ENCODE measurements at regions not wholly inside any gene's neighbourhood (a gene's known extent, or its start where the extent isn't known, plus 50 kb on each side); places are given as distances from the start of the nearest gene placed in this dataset.

- Histone ChIP-seq H3K14ac (ENCODE audit: low read length) (no peak overlapping the region), H3K27ac (replicated peaks; ENCODE audit: low read length) (no peak overlapping the region), H3K4me3 (ENCODE audit: low read length in 2 of 2) (no peak overlapping the region), H2BK15ac (ENCODE audit: low read length) (no peak overlapping the region), H2AFZ (ENCODE audit: low read length) (no peak overlapping the region), H3K18ac (ENCODE audit: low read length) (no peak overlapping the region), H3K79me1 (ENCODE audit: low read depth, low read length) (no peaks in the 10 kb centered on the region), H3K4me1 (ENCODE audit: control insufficient read depth in 2 of 2, insufficient read depth in 1 of 2, low read depth in 1 of 2, low read length in 2 of 2) (peaks cover 0 to 12% of the 10 kb centered on the region in 2 donors), H3K4me2 (ENCODE audit: insufficient read depth, low read length, poor library complexity, severe bottlenecking) (no peak overlapping the region), H4K8ac (ENCODE audit: low read depth, low read length) (no peak overlapping the region), H3K9ac (ENCODE audit: low read depth, low read length, poor library complexity) (no peak overlapping the region), H3K23ac (ENCODE audit: low read depth, low read length, poor library complexity) (no peak overlapping the region), H2BK12ac (ENCODE audit: low read length) (no peak overlapping the region), H3K27me3 (ENCODE audit: control insufficient read depth in 3 of 3, insufficient read depth in 3 of 3, low read depth in 1 of 3, low read length in 3 of 3) (no peaks in the 10 kb centered on the region), H2BK120ac (ENCODE audit: low read depth, low read length) (no peak overlapping the region), H2AK5ac (ENCODE audit: low read depth, low read length) (no peak overlapping the region), H2BK5ac (ENCODE audit: low read length) (no peak overlapping the region), H3K36me3 (replicated peaks in 1 of 2; ENCODE audit: control insufficient read depth in 2 of 2, insufficient read depth in 2 of 2, low read length in 2 of 2) (no peaks in the 10 kb centered on the region), H3K9me3 (replicated peaks in 1 of 2; ENCODE audit: control insufficient read depth in 2 of 2, insufficient read depth in 1 of 2, low read depth in 1 of 2, low read length in 2 of 2) (no peaks in the 10 kb centered on the region), H3K4ac (ENCODE audit: low read length) (no peak overlapping the region), H4K91ac (ENCODE audit: low read depth, low read length, poor library complexity) (no peak overlapping the region)
- DNase-seq (ENCODE audit: low spot score): no peak
- WGBS, 2 donors (ENCODE audit: extremely low coverage in 2 of 2, insufficient read length in 2 of 2, insufficient replicate concordance in 1 of 2): no CpG with 5 or more reads among the region's 1 CpG
Observed at GRCh38 chr15:36502509-36502908, 76.9 kb upstream of the CDIN1 start.

- Histone ChIP-seq H2BK15ac (ENCODE audit: low read length) (no peak overlapping the region), H3K14ac (ENCODE audit: low read length) (no peak overlapping the region), H4K8ac (ENCODE audit: low read depth, low read length) (no peak overlapping the region), H3K79me1 (ENCODE audit: low read depth, low read length) (no peaks in the 10 kb centered on the region), H3K4me2 (ENCODE audit: insufficient read depth, low read length, poor library complexity, severe bottlenecking) (no peak overlapping the region), H2BK5ac (ENCODE audit: low read length) (no peak overlapping the region), H3K27me3 (ENCODE audit: control insufficient read depth in 3 of 3, insufficient read depth in 3 of 3, low read depth in 1 of 3, low read length in 3 of 3) (no peaks in the 10 kb centered on the region), H3K23ac (ENCODE audit: low read depth, low read length, poor library complexity) (no peak overlapping the region), H3K27ac (replicated peaks; ENCODE audit: low read length) (no peak overlapping the region), H2BK120ac (ENCODE audit: low read depth, low read length) (no peak overlapping the region), H4K91ac (ENCODE audit: low read depth, low read length, poor library complexity) (no peak overlapping the region), H3K4me3 (ENCODE audit: low read length in 2 of 2) (no peak overlapping the region), H3K18ac (ENCODE audit: low read length) (no peak overlapping the region), H3K36me3 (replicated peaks in 1 of 2; ENCODE audit: control insufficient read depth in 2 of 2, insufficient read depth in 2 of 2, low read length in 2 of 2) (no peaks in the 10 kb centered on the region), H3K9ac (ENCODE audit: low read depth, low read length, poor library complexity) (no peak overlapping the region), H3K9me3 (replicated peaks in 1 of 2; ENCODE audit: control insufficient read depth in 2 of 2, insufficient read depth in 1 of 2, low read depth in 1 of 2, low read length in 2 of 2) (no peaks in the 10 kb centered on the region), H2BK12ac (ENCODE audit: low read length) (no peak overlapping the region), H3K4me1 (ENCODE audit: control insufficient read depth in 2 of 2, insufficient read depth in 1 of 2, low read depth in 1 of 2, low read length in 2 of 2) (no peaks in the 10 kb centered on the region), H2AFZ (ENCODE audit: low read length) (no peak overlapping the region), H3K4ac (ENCODE audit: low read length) (no peak overlapping the region), H2AK5ac (ENCODE audit: low read depth, low read length) (no peak overlapping the region)
- DNase-seq (ENCODE audit: low spot score): no peak
- no CpG with 5 or more reads among the region's 3 CpGs for WGBS, 2 donors (ENCODE audit: extremely low coverage in 2 of 2, insufficient read length in 2 of 2, insufficient replicate concordance in 1 of 2)
Observed at GRCh38 chr15:36506733-36507356, 72.6 kb upstream of the CDIN1 start.

GRCh38 chr15:36507458-36507857 is 72.0 kb upstream of the CDIN1 start:
- H2AFZ ChIP-seq (ENCODE audit: low read length): no peak overlapping the region
- no peak overlapping the region for H3K4me3 ChIP-seq (ENCODE audit: low read length in 2 of 2)
- no peaks in the 10 kb centered on the region for H3K36me3 ChIP-seq (replicated peaks in 1 of 2; ENCODE audit: control insufficient read depth in 2 of 2, insufficient read depth in 2 of 2, low read length in 2 of 2)
- H4K91ac ChIP-seq (ENCODE audit: low read depth, low read length, poor library complexity): no peak overlapping the region
- no peak overlapping the region for H2BK120ac ChIP-seq (ENCODE audit: low read depth, low read length)
- no CpG with 5 or more reads among the region's 1 CpG for WGBS, 2 donors (ENCODE audit: extremely low coverage in 2 of 2, insufficient read length in 2 of 2, insufficient replicate concordance in 1 of 2)
- no peak overlapping the region for H4K8ac ChIP-seq (ENCODE audit: low read depth, low read length)
- H3K4me2 ChIP-seq (ENCODE audit: insufficient read depth, low read length, poor library complexity, severe bottlenecking): no peak overlapping the region
- no peaks in the 10 kb centered on the region for H3K79me1 ChIP-seq (ENCODE audit: low read depth, low read length)
- H3K9me3 ChIP-seq (replicated peaks in 1 of 2; ENCODE audit: control insufficient read depth in 2 of 2, insufficient read depth in 1 of 2, low read depth in 1 of 2, low read length in 2 of 2): no peaks in the 10 kb centered on the region
- no peak for DNase-seq (ENCODE audit: low spot score)
- no peak overlapping the region for H3K27ac ChIP-seq (replicated peaks; ENCODE audit: low read length)
- no peak overlapping the region for H3K14ac ChIP-seq (ENCODE audit: low read length)
- no peak overlapping the region for H3K9ac ChIP-seq (ENCODE audit: low read depth, low read length, poor library complexity)
- no peak overlapping the region for H2BK12ac ChIP-seq (ENCODE audit: low read length)
- H3K23ac ChIP-seq (ENCODE audit: low read depth, low read length, poor library complexity): no peak overlapping the region
- H2AK5ac ChIP-seq (ENCODE audit: low read depth, low read length): no peak overlapping the region
- no peak overlapping the region for H3K18ac ChIP-seq (ENCODE audit: low read length)
- no peaks in the 10 kb centered on the region for H3K4me1 ChIP-seq (ENCODE audit: control insufficient read depth in 2 of 2, insufficient read depth in 1 of 2, low read depth in 1 of 2, low read length in 2 of 2)
- no peak overlapping the region for H2BK5ac ChIP-seq (ENCODE audit: low read length)
- no peak overlapping the region for H2BK15ac ChIP-seq (ENCODE audit: low read length)
- no peaks in the 10 kb centered on the region for H3K27me3 ChIP-seq (ENCODE audit: control insufficient read depth in 3 of 3, insufficient read depth in 3 of 3, low read depth in 1 of 3, low read length in 3 of 3)
- H3K4ac ChIP-seq (ENCODE audit: low read length): no peak overlapping the region

- no peak overlapping the region for H4K8ac ChIP-seq (ENCODE audit: low read depth, low read length)
Observed at GRCh38 chr15:36511594-36511993, 67.8 kb upstream of the CDIN1 start.

More at GRCh38 chr15:36511594-36511993, 67.8 kb upstream of the CDIN1 start:
- Histone ChIP-seq H3K4me1 (ENCODE audit: control insufficient read depth in 2 of 2, insufficient read depth in 1 of 2, low read depth in 1 of 2, low read length in 2 of 2) (no peaks in the 10 kb centered on the region), H3K27ac (replicated peaks; ENCODE audit: low read length) (no peak overlapping the region), H2BK15ac (ENCODE audit: low read length) (no peak overlapping the region), H2BK12ac (ENCODE audit: low read length) (no peak overlapping the region), H2AFZ (ENCODE audit: low read length) (no peak overlapping the region), H3K4me2 (ENCODE audit: insufficient read depth, low read length, poor library complexity, severe bottlenecking) (no peak overlapping the region), H2BK120ac (ENCODE audit: low read depth, low read length) (no peak overlapping the region), H3K23ac (ENCODE audit: low read depth, low read length, poor library complexity) (no peak overlapping the region), H3K4ac (ENCODE audit: low read length) (no peak overlapping the region), H4K91ac (ENCODE audit: low read depth, low read length, poor library complexity) (no peak overlapping the region), H3K4me3 (ENCODE audit: low read length in 2 of 2) (no peak overlapping the region), H3K14ac (ENCODE audit: low read length) (no peak overlapping the region), H2BK5ac (ENCODE audit: low read length) (no peak overlapping the region), H2AK5ac (ENCODE audit: low read depth, low read length) (no peak overlapping the region), H3K9me3 (replicated peaks in 1 of 2; ENCODE audit: control insufficient read depth in 2 of 2, insufficient read depth in 1 of 2, low read depth in 1 of 2, low read length in 2 of 2) (no peaks in the 10 kb centered on the region), H3K36me3 (replicated peaks in 1 of 2; ENCODE audit: control insufficient read depth in 2 of 2, insufficient read depth in 2 of 2, low read length in 2 of 2) (no peaks in the 10 kb centered on the region), H3K27me3 (ENCODE audit: control insufficient read depth in 3 of 3, insufficient read depth in 3 of 3, low read depth in 1 of 3, low read length in 3 of 3) (no peaks in the 10 kb centered on the region), H3K9ac (ENCODE audit: low read depth, low read length, poor library complexity) (no peak overlapping the region), H3K79me1 (ENCODE audit: low read depth, low read length) (no peaks in the 10 kb centered on the region), H3K18ac (ENCODE audit: low read length) (no peak overlapping the region)
- no CpG with 5 or more reads among the region's 3 CpGs for WGBS, 2 donors (ENCODE audit: extremely low coverage in 2 of 2, insufficient read length in 2 of 2, insufficient replicate concordance in 1 of 2)
- DNase-seq (ENCODE audit: low spot score): no peak
